ENCODE measurements at regions not wholly inside any gene's neighbourhood (a gene's known extent, or its start where the extent isn't known, plus 50 kb on each side); places are given as distances from the start of the nearest gene placed in this dataset.

DNA sequence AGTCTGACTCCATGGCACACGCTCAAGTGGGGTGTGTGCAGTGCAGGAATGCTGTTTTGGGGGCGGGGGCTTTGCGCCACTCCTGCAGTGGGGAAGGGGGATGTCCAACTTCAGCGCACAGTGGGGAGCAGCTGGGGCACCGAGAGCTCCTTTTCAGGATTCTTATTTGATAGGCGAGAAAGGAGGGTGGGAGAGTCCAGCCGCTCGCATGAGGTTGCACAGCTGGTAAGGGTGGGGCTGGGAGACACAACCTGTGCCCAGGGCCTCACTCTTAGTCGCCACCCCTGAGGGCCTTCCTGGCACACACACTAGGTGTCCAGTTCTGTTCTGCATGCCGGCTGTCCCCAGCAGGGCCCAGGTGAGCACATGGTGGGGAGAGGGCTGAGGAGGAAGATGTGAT, 190.8 kb downstream of the UQCRFS1 start:
- Histone ChIP-seq H3K27ac (no peak overlapping the region), H3K27me3 (ENCODE audit: insufficient read depth in 3 of 3, low read length in 2 of 3) (peaks cover 0 to 29% (median 7%) of the 10 kb centered on the region in 3 donors), H3K4me1 (no peaks in the 10 kb centered on the region), H3K36me3 (ENCODE audit: insufficient read depth in 1 of 2, low read depth in 1 of 2) (no peaks in the 10 kb centered on the region), H3K4me3 (no peak overlapping the region), H3K9me3 (no peaks in the 10 kb centered on the region)
- TF ChIP-seq, protein P1, sequence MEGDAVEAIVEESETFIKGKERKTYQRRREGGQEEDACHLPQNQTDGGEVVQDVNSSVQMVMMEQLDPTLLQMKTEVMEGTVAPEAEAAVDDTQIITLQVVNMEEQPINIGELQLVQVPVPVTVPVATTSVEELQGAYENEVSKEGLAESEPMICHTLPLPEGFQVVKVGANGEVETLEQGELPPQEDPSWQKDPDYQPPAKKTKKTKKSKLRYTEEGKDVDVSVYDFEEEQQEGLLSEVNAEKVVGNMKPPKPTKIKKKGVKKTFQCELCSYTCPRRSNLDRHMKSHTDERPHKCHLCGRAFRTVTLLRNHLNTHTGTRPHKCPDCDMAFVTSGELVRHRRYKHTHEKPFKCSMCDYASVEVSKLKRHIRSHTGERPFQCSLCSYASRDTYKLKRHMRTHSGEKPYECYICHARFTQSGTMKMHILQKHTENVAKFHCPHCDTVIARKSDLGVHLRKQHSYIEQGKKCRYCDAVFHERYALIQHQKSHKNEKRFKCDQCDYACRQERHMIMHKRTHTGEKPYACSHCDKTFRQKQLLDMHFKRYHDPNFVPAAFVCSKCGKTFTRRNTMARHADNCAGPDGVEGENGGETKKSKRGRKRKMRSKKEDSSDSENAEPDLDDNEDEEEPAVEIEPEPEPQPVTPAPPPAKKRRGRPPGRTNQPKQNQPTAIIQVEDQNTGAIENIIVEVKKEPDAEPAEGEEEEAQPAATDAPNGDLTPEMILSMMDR (IDR thresholded peaks at IDR 0.05), result no peak
- intact Hi-C loops (cut with DNase I), result no loop called here
- ATAC-seq, result no peak
- DNase-seq, result no peak
- WGBS, 3 donors, result 79 to 80% (median 79%) methylated on average over 7 to 10 of the region's 10 CpGs

DNA sequence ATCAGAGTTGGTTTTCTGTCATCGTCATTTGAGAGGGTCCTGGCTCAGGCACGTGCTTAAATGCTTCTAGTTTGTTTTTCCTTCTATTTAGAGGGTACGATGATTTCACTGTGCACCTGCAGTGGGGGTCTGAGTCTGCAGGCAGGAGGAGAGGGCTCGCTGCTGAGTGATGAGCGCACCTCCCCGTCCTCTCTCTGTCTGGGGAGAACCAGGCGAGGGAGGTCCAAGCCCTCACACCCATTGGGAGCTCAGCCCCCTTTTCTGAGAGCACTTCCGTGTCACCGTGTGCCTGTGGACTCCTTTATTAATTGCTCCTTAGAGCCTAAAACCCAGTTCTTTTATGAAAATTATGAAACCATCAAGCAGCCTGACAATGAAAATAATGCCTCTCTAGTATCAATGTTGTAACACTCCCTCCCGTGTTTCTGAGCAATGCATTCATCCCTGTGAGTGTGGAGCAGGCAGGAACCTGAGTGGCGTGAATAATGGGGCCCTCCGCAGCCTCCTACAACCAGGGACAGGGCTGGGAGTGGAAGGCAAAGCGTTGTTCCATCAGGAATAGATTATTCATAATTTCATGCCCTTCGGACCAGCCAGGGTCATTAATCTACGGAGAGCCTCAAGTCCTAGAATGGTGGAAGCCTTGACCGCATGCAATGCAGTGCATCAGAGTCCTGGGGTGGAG, 191.6 kb downstream of the UQCRFS1 start:
- H3K27me3 ChIP-seq (ENCODE audit: insufficient read depth in 3 of 3, low read length in 2 of 3), result peaks cover 0 to 33% (median 7%) of the 10 kb centered on the region in 3 donors
- ATAC-seq (no peak), DNase-seq (no peak)
- no peak overlapping the region for H3K27ac ChIP-seq
- H3K36me3 ChIP-seq (ENCODE audit: insufficient read depth in 1 of 2, low read depth in 1 of 2), result no peaks in the 10 kb centered on the region
- intact Hi-C loops (cut with DNase I), result no loop called here
- 62 to 65% (median 64%) methylated on average over 16 of the region's 16 CpGs for WGBS, 3 donors
- TF ChIP-seq, protein P1 (IDR thresholded peaks at IDR 0.05), result no peak
- H3K4me3 ChIP-seq, result no peak overlapping the region
- no peaks in the 10 kb centered on the region for H3K4me1 ChIP-seq
- H3K9me3 ChIP-seq, result no peaks in the 10 kb centered on the region

DNA sequence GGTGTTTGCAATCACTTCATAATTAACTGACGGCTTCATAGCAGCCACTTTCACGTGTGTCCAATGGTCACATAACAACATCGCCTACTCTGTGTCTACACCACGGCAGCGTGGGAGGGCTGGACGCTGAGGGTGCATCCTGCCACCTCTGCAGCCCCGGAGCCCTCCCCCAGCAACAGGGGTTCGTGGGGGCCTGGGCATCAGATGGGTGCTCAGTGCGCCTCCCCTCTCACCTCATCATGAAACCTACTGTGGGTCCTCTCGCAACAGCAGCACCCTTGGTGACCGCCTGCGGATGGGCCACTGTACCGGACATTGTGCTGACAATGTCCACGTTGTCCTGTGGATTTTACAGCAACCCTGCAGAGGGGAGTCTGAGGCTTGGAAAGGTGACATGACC, 193.5 kb downstream of the UQCRFS1 start:
- H3K4me3 ChIP-seq, result no peak overlapping the region
- TF ChIP-seq, protein P1 (IDR thresholded peaks at IDR 0.05), result no peak
- H3K4me1 ChIP-seq, result no peaks in the 10 kb centered on the region
- H3K36me3 ChIP-seq (ENCODE audit: insufficient read depth in 1 of 2, low read depth in 1 of 2), result no peaks in the 10 kb centered on the region
- H3K9me3 ChIP-seq, result no peaks in the 10 kb centered on the region
- ATAC-seq, result no peak
- DNase-seq, result no peak
- intact Hi-C loops (cut with DNase I), result no loop called here
- 86 to 89% (median 88%) methylated on average over 14 of the region's 14 CpGs for WGBS, 3 donors
- H3K27me3 ChIP-seq (ENCODE audit: insufficient read depth in 3 of 3, low read length in 2 of 3), result peaks cover 0 to 33% (median 4%) of the 10 kb centered on the region in 3 donors
- no peak overlapping the region for H3K27ac ChIP-seq

DNA sequence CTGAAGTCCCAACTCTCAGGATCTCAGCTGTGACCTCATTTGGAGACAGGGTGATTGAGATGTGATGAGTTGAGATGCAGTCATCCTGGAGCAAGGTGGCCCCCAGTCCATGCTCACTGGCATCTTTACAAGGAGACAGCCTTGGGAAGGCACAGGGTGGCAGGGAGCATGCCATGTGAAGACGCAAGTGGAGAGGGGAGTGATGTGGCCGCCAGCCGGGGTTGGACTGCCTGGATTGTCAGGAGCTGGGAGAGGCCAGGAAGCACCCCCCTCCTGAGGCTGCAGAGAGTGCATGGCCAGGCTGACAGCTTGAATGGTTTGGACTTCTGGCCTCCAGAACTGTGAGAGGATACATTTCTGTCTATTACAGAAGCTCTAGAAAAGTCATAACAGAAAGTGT, 194.4 kb downstream of the UQCRFS1 start:
- intact Hi-C loops (cut with DNase I), result no loop called here

More for the DNA sequence above, 194.4 kb downstream of the UQCRFS1 start:
- TF ChIP-seq, protein P1 (IDR thresholded peaks at IDR 0.05), result no peak
- 76 to 88% (median 82%) methylated on average over 3 of the region's 3 CpGs for WGBS, 3 donors
- H3K4me3 ChIP-seq, result no peak overlapping the region
- H3K27me3 ChIP-seq (ENCODE audit: insufficient read depth in 3 of 3, low read length in 2 of 3), result peaks cover 0 to 29% (median 4%) of the 10 kb centered on the region in 3 donors
- ATAC-seq (no peak), DNase-seq (no peak)
- H3K27ac ChIP-seq, result no peak overlapping the region
- no peaks in the 10 kb centered on the region for H3K36me3 ChIP-seq (ENCODE audit: insufficient read depth in 1 of 2, low read depth in 1 of 2)
- no peaks in the 10 kb centered on the region for H3K9me3 ChIP-seq
- H3K4me1 ChIP-seq, result no peaks in the 10 kb centered on the region

Measured in psoas muscle (tissue), 7 donors.